Activated naive CD8-positive, alpha-beta T cell treated with anti-CD3 and anti-CD28 coated beads for 36 hours (primary cell): ENCODE measurements at regions not wholly inside any gene's neighbourhood (a gene's known extent, or its start where the extent isn't known, plus 50 kb on each side); places are given as distances from the start of the nearest gene placed in this dataset.
A peak's percentile ranks its signal among the peaks of the same experiment; 100 is the strongest.

Experiments used
- DNase-seq: peaks from one replicate; pipeline ENCODE4 v3.0.0; 2021
- H3K27ac Mint-ChIP-seq: one replicate; pipeline ENCODE4 v1.8.0; 2022; ENCODE audit warnings: mild to moderate bottlenecking, moderate library complexity, mixed read lengths
- H3K27me3 Mint-ChIP-seq: one replicate; pipeline ENCODE4 v1.8.0; 2022; ENCODE audit warnings: mild to moderate bottlenecking, mixed read lengths
- H3K36me3 Mint-ChIP-seq: one replicate; pipeline ENCODE4 v1.8.0; 2021; ENCODE audit warnings: mild to moderate bottlenecking, mixed read lengths
- H3K4me1 Mint-ChIP-seq: one replicate; pipeline ENCODE4 v1.8.0; 2021; ENCODE audit warnings: mixed read lengths
- H3K4me3 Mint-ChIP-seq: one replicate; pipeline ENCODE4 v1.8.0; 2022; ENCODE audit warnings: mild to moderate bottlenecking, moderate library complexity, mixed read lengths
- H3K9me3 Mint-ChIP-seq: one replicate; pipeline ENCODE4 v1.8.0; 2022; ENCODE audit warnings: mixed read lengths

GRCh38 chr14:97415907-97416306, 618.7 kb downstream of the VRK1 start:
- H3K27me3 Mint-ChIP-seq, result no peaks in the 10 kb centered on the region
- H3K4me1 Mint-ChIP-seq, result no peaks in the 10 kb centered on the region
- H3K9me3 Mint-ChIP-seq, result no peaks in the 10 kb centered on the region
- no peak for DNase-seq
- H3K36me3 Mint-ChIP-seq, result no peaks in the 10 kb centered on the region
- no peak overlapping the region for H3K4me3 Mint-ChIP-seq
- no peak overlapping the region for H3K27ac Mint-ChIP-seq

GRCh38 chr14:97416550-97416949, 619.4 kb downstream of the VRK1 start:
- no peaks in the 10 kb centered on the region for H3K9me3 Mint-ChIP-seq
- no peaks in the 10 kb centered on the region for H3K36me3 Mint-ChIP-seq
- H3K4me1 Mint-ChIP-seq, result no peaks in the 10 kb centered on the region
- no peak for DNase-seq
- H3K27ac Mint-ChIP-seq, result no peak overlapping the region
- H3K27me3 Mint-ChIP-seq, result no peaks in the 10 kb centered on the region
- no peak overlapping the region for H3K4me3 Mint-ChIP-seq

- no peak for DNase-seq
- H3K9me3 Mint-ChIP-seq, result no peaks in the 10 kb centered on the region
- H3K4me3 Mint-ChIP-seq, result no peak overlapping the region
- no peaks in the 10 kb centered on the region for H3K4me1 Mint-ChIP-seq
- no peaks in the 10 kb centered on the region for H3K36me3 Mint-ChIP-seq
- H3K27ac Mint-ChIP-seq, result no peak overlapping the region
- no peaks in the 10 kb centered on the region for H3K27me3 Mint-ChIP-seq
Observed at GRCh38 chr14:97417331-97417730, 620.1 kb downstream of the VRK1 start.

- Mint-ChIP-seq H3K4me3 (no peak overlapping the region), H3K4me1 (no peaks in the 10 kb centered on the region), H3K27me3 (no peaks in the 10 kb centered on the region), H3K36me3 (no peaks in the 10 kb centered on the region), H3K27ac (no peak overlapping the region), H3K9me3 (no peaks in the 10 kb centered on the region)
- no peak for DNase-seq
Observed at GRCh38 chr14:97420211-97420610, 623.0 kb downstream of the VRK1 start.

- no peak for DNase-seq
- no peaks in the 10 kb centered on the region for H3K36me3 Mint-ChIP-seq
- no peak overlapping the region for H3K27ac Mint-ChIP-seq
- no peak overlapping the region for H3K4me3 Mint-ChIP-seq
- no peaks in the 10 kb centered on the region for H3K27me3 Mint-ChIP-seq
- no peaks in the 10 kb centered on the region for H3K9me3 Mint-ChIP-seq
- no peaks in the 10 kb centered on the region for H3K4me1 Mint-ChIP-seq
Observed at GRCh38 chr14:97426776-97427175, 629.6 kb downstream of the VRK1 start.

- Mint-ChIP-seq H3K4me3 (no peak overlapping the region), H3K27me3 (no peaks in the 10 kb centered on the region), H3K36me3 (no peaks in the 10 kb centered on the region), H3K9me3 (no peaks in the 10 kb centered on the region), H3K27ac (no peak overlapping the region), H3K4me1 (no peaks in the 10 kb centered on the region)
- no peak for DNase-seq
Observed at GRCh38 chr14:97428808-97429440, 631.7 kb downstream of the VRK1 start.

- no peaks in the 10 kb centered on the region for H3K36me3 Mint-ChIP-seq
- no peaks in the 10 kb centered on the region for H3K27me3 Mint-ChIP-seq
- H3K27ac Mint-ChIP-seq, result no peak overlapping the region
- H3K9me3 Mint-ChIP-seq, result no peaks in the 10 kb centered on the region
- no peak overlapping the region for H3K4me3 Mint-ChIP-seq
- no peaks in the 10 kb centered on the region for H3K4me1 Mint-ChIP-seq
- DNase-seq, result no peak
Observed at GRCh38 chr14:97432586-97432985, 635.4 kb downstream of the VRK1 start.

- Mint-ChIP-seq H3K9me3 (peaks cover 1% of the 10 kb centered on the region), H3K27ac (peak overlapping the region; percentile 81), H3K4me3 (no peak overlapping the region), H3K36me3 (no peaks in the 10 kb centered on the region), H3K4me1 (peaks cover 19% of the 10 kb centered on the region), H3K27me3 (no peaks in the 10 kb centered on the region)
- DNase-seq, result no peak
Observed at GRCh38 chr14:97441740-97442362, 644.7 kb downstream of the VRK1 start.

GRCh38 chr14:97442363-97442762, 645.2 kb downstream of the VRK1 start:
- peaks cover 19% of the 10 kb centered on the region for H3K4me1 Mint-ChIP-seq
- peak overlapping the region; percentile 81 for H3K27ac Mint-ChIP-seq
- H3K36me3 Mint-ChIP-seq, result no peaks in the 10 kb centered on the region
- peaks cover 1% of the 10 kb centered on the region for H3K9me3 Mint-ChIP-seq
- no peak for DNase-seq
- no peaks in the 10 kb centered on the region for H3K27me3 Mint-ChIP-seq
- no peak overlapping the region for H3K4me3 Mint-ChIP-seq

- DNase-seq, result no peak
- Mint-ChIP-seq H3K27me3 (no peaks in the 10 kb centered on the region), H3K4me3 (no peak overlapping the region), H3K4me1 (peaks cover 19% of the 10 kb centered on the region), H3K9me3 (peaks cover 1% of the 10 kb centered on the region), H3K27ac (no peak overlapping the region), H3K36me3 (no peaks in the 10 kb centered on the region)
Observed at GRCh38 chr14:97443412-97443811, 646.2 kb downstream of the VRK1 start.

GRCh38 chr14:97444248-97444647, 647.1 kb downstream of the VRK1 start:
- H3K4me3 Mint-ChIP-seq, result no peak overlapping the region
- no peak for DNase-seq
- H3K36me3 Mint-ChIP-seq, result no peaks in the 10 kb centered on the region
- H3K9me3 Mint-ChIP-seq, result peaks cover 1% of the 10 kb centered on the region
- H3K27ac Mint-ChIP-seq, result no peak overlapping the region
- H3K4me1 Mint-ChIP-seq, result peaks cover 18% of the 10 kb centered on the region
- H3K27me3 Mint-ChIP-seq, result no peaks in the 10 kb centered on the region

- Mint-ChIP-seq H3K4me3 (no peak overlapping the region), H3K27me3 (no peaks in the 10 kb centered on the region), H3K9me3 (peaks cover 1% of the 10 kb centered on the region), H3K36me3 (no peaks in the 10 kb centered on the region), H3K27ac (no peak overlapping the region), H3K4me1 (peaks cover 18% of the 10 kb centered on the region)
- no peak for DNase-seq
Observed at GRCh38 chr14:97445367-97445766, 648.2 kb downstream of the VRK1 start.

- Mint-ChIP-seq H3K36me3 (no peaks in the 10 kb centered on the region), H3K27me3 (no peaks in the 10 kb centered on the region), H3K4me3 (no peak overlapping the region), H3K9me3 (peaks cover 1% of the 10 kb centered on the region), H3K27ac (no peak overlapping the region), H3K4me1 (peaks cover 16% of the 10 kb centered on the region)
- no peak for DNase-seq
Observed at GRCh38 chr14:97446087-97446486, 648.9 kb downstream of the VRK1 start.

GRCh38 chr14:97452314-97452713, 655.1 kb downstream of the VRK1 start:
- H3K4me3 Mint-ChIP-seq, result no peak overlapping the region
- no peaks in the 10 kb centered on the region for H3K27me3 Mint-ChIP-seq
- no peak overlapping the region for H3K27ac Mint-ChIP-seq
- no peak for DNase-seq
- peaks cover 10% of the 10 kb centered on the region for H3K36me3 Mint-ChIP-seq
- peaks cover 11% of the 10 kb centered on the region for H3K4me1 Mint-ChIP-seq
- H3K9me3 Mint-ChIP-seq, result peaks cover 1% of the 10 kb centered on the region

GRCh38 chr14:97453991-97454390, 656.8 kb downstream of the VRK1 start:
- Mint-ChIP-seq H3K27me3 (no peaks in the 10 kb centered on the region), H3K27ac (no peak overlapping the region), H3K36me3 (peaks cover 17% of the 10 kb centered on the region), H3K4me3 (no peak overlapping the region), H3K9me3 (peaks cover 1% of the 10 kb centered on the region), H3K4me1 (peaks cover 25% of the 10 kb centered on the region)
- DNase-seq, result no peak

GRCh38 chr14:97456462-97456861, 659.3 kb downstream of the VRK1 start:
- Mint-ChIP-seq H3K9me3 (peaks cover 6% of the 10 kb centered on the region), H3K36me3 (peaks cover 31% of the 10 kb centered on the region), H3K4me1 (peaks cover 34% of the 10 kb centered on the region), H3K4me3 (no peak overlapping the region), H3K27ac (peak overlapping the region; percentile 99), H3K27me3 (no peaks in the 10 kb centered on the region)
- DNase-seq, result no peak
